Pancreas (tissue), 10 donors: ENCODE measurements at regions not wholly inside any gene's neighbourhood (a gene's known extent, or its start where the extent isn't known, plus 50 kb on each side); places are given as distances from the start of the nearest gene placed in this dataset.
A peak's percentile ranks its signal among the peaks of the same experiment; 100 is the strongest.
"Not testable (repeated sequence)": the region's sequence is repeated elsewhere in the genome, so short reads cannot be mapped to it uniquely, and the experiment has no call there.

Experiments
- ATAC-seq, 4 donors: fragments of 200-7000 bp; cut with Tn5 transposase; one replicate each; pipeline versions ENCODE4 v1.8.0 to v1.9.1; 2020; ENCODE audit warnings: mild to moderate bottlenecking in 4 of 4, moderate library complexity in 4 of 4
- DNase-seq, 6 donors: peaks; one replicate each; pipeline ENCODE4 v3.0.0-alpha.2; 2020
- FAIRE-seq: peaks from 2 replicates; lab custom pipeline; 2012; peaks lifted over from hg19 to GRCh38; lab: Jason Lieb, UNC
- H3K27ac ChIP-seq, 4 donors: fragments of 200-600 bp; sonication (generic); 1 replicate in 3 of 4; 2 replicates in 1 of 4; pipeline versions ENCODE4 v1.5.0 to v1.8.0; 2020
- H3K27me3 ChIP-seq, 4 donors: fragments of 200-600 bp; one replicate each; pipeline ENCODE4 v1.8.0; 2021
- H3K36me3 ChIP-seq, 3 donors: fragments of 200-600 bp; sonication (generic) in 1 of 3; one replicate each; pipeline versions ENCODE4 v1.5.0 to v1.8.0; 2020 to 2021
- H3K4me1 ChIP-seq, 3 donors: fragments of 200-600 bp; one replicate each; pipeline ENCODE4 v1.8.0; 2021
- H3K4me3 ChIP-seq, 4 donors: fragments of 200-600 bp; sonication (generic) in 2 of 4; one replicate each; pipeline versions ENCODE4 v1.5.0 to v1.8.0; 2020 to 2021
- H3K9me3 ChIP-seq, 4 donors: fragments of 200-600 bp; one replicate each; pipeline ENCODE4 v1.8.0; 2021
- CTCF ChIP-seq, 4 donors: fragments of 200-600 bp; sonication (generic) in 3 of 4; IDR thresholded peaks; one replicate each; pipeline versions ENCODE4 v1.5.0 to v1.8.0; 2021; ENCODE audit warnings: antibody characterized with exemption in 4 of 4
- WGBS, 2 donors: extraction: QIAGEN DNeasy Blood & Tissue Kit; methylation state at CpG; one replicate each; pipeline ENCODE4 v1.1.7; 2013; 5-methylcytosine and 5-hydroxymethylcytosine counted together
- intact Hi-C, 3 donors: fragments of 100-400 bp; cut with DNase I; formaldehyde crosslinking; loops; one replicate each; pipeline versions ENCODE4 v1.11.1 to v1.14.2; 2022
- donor health status: healthy with polysubstance abuse.
- donor health status: DM: no; HTN: no; CAD: no; lungs with moderate emphysema.
- donor health status: DM: no; HTN: no; CAD: no.
- donor health status: control.
- donor health status: control.
- donor health status: Bipolar disorder and iron deficiency.
- donor health status: DM: yes; HTN: yes; CAD: no.
- donor health status: DM: no; HTN: no; CAD: no.
- donor health status: DM: no; HTN: no; CAD: no.
- donor health status: DM: yes; HTN: yes; CAD: no.

GRCh38 chrX:84267432-84267831 is 79.4 kb upstream of the RPS6KA6 start:
- H3K4me3 ChIP-seq, FAIRE-seq, H3K27me3 ChIP-seq, H3K36me3 ChIP-seq, H3K9me3 ChIP-seq, ATAC-seq, intact Hi-C loops, H3K4me1 ChIP-seq, H3K27ac ChIP-seq: not testable (repeated sequence)
- 63 to 69% methylated on average over 9 of the region's 9 CpGs for WGBS, 2 donors
- DNase-seq: peak in 2 of 6 donors; percentile 23 to 42

DNA sequence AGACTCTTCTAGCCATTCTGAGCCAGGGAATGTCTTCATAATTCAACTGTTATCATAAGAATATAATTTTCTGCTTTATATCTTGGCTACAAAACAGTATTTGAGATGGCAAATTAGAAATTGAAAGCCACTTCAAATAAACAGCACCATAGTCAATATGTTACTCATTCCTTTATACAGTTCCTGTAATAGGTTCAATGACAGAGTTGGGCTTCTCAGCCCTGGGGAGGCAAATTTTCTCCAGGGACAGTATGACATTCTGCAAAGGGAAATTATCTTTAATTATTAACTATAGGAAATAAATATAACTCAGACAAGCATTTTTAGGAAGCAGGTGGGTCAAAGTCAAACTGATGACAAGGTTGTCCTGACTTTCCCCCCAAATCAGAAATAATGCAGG is 71.9 kb upstream of the RPS6KA6 start:
- TF ChIP-seq CTCF (IDR thresholded peaks at IDR 0.05): no peak
- FAIRE-seq: no peak
- intact Hi-C loops: no loop called here
- Histone ChIP-seq H3K36me3 (no peaks in the 10 kb centered on the region), H3K4me1 (no peaks in the 10 kb centered on the region), H3K4me3 (no peak overlapping the region), H3K9me3 (no peaks in the 10 kb centered on the region), H3K27me3 (no peaks in the 10 kb centered on the region), H3K27ac (no peak overlapping the region)
- DNase-seq: no peak
- ATAC-seq: no peak

DNA sequence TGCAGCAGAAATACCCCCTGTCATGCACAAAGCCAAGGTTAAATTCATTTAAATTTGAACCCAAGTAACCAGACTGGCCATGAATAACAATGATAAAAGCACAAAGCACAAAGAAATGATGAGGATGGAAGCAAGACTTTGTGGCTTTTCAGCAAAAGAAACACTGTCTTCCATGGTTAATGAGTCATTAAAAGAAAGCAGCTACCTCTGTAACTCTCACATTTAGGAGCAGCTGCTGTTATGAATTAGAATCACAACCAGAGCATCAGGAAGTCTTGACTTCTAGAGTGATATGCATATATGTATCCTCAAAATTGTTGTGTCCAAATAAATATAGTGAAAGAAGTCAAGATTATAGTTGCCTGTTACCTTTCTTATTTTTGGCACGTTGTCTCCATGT is 70.7 kb upstream of the RPS6KA6 start:
- Histone ChIP-seq H3K4me3 (no peak overlapping the region), H3K36me3 (no peaks in the 10 kb centered on the region), H3K9me3 (no peaks in the 10 kb centered on the region), H3K27ac (no peak overlapping the region), H3K4me1 (no peaks in the 10 kb centered on the region), H3K27me3 (no peaks in the 10 kb centered on the region)
- WGBS, 2 donors: 38 to 51% methylated on average over 1 of the region's 1 CpG
- ATAC-seq: no peak
- no peak for TF ChIP-seq CTCF (IDR thresholded peaks at IDR 0.05)
- no peak for DNase-seq
- intact Hi-C loops: no loop called here
- no peak for FAIRE-seq

DNA sequence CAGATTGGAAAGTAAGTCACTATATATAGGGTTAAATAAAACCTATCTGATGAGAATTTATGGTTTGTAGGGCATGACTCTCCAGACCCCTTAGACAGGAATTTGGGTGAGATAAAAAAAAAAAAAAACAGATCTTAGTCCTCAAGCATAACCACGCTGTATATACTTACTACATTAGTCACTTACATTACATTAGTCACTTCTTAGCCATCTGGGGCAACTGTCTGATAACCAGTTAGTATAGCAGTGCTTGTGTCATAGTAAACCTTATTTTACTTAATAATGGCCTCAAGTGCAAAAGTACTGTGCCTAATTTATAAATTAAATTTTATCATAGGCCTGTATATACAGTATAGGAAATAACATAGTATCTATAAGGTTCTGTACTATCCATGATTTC is 60.2 kb upstream of the RPS6KA6 start:
- intact Hi-C loops: no loop called here
- Histone ChIP-seq H3K27me3 (peaks cover 0 to 8% (median 0%) of the 10 kb centered on the region in 4 donors), H3K4me3 (no peak overlapping the region), H3K36me3 (no peaks in the 10 kb centered on the region), H3K9me3 (no peaks in the 10 kb centered on the region), H3K27ac (no peak overlapping the region), H3K4me1 (no peaks in the 10 kb centered on the region)
- TF ChIP-seq CTCF (IDR thresholded peaks at IDR 0.05): no peak
- ATAC-seq (no peak), FAIRE-seq (no peak), DNase-seq (no peak)
- 79 to 88% methylated on average over 1 of the region's 1 CpG for WGBS, 2 donors

DNA sequence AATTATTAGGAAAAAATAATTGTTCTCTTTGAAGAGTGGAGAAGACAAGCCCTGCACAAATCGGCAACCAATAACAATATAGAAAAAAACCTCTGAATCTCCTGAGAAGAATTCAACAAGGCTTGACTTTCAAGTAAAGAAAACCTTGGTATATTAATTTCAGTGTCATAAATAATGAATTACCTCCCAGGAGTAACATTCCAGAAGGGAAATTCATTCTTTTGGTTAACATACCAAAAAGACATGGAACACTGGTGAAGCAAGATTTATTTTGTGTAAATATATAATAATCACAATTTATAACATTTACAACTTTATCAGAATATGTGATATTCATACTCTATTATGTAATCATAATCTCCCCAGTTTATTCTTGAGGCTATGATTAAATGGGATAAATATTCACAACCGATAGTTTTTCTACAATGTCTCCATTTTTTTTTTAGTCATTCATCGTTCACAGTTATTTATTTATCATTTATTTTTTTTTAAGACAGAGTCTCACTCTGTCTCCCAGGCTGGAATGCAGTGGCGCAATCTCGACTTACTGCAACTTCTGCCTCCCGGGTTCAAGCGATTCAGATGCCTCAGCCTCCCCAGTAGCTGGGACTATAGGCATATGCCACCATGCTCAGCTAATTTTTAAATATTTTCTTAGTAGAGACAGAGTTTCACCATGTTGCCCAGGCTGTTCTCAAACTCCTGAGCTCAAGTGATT is 53.0 kb upstream of the RPS6KA6 start:
- ATAC-seq (no peak), FAIRE-seq (peak; percentile 72), DNase-seq (no peak)
- Histone ChIP-seq H3K36me3 (no peaks in the 10 kb centered on the region), H3K27me3 (peaks cover 0 to 3% (median 0%) of the 10 kb centered on the region in 4 donors), H3K27ac (no peak overlapping the region), H3K4me3 (no peak overlapping the region), H3K9me3 (no peaks in the 10 kb centered on the region), H3K4me1 (no peaks in the 10 kb centered on the region)
- intact Hi-C loops: no loop called here
- TF ChIP-seq CTCF (IDR thresholded peaks at IDR 0.05): no peak
- WGBS, 2 donors: 72 to 77% methylated on average over 7 of the region's 7 CpGs
